Activated CD4-positive, alpha-beta T cell treated with anti-CD3 and anti-CD28 coated beads for 24 hours (primary cell): ENCODE measurements at regions not wholly inside any gene's neighbourhood (a gene's known extent, or its start where the extent isn't known, plus 50 kb on each side); places are given as distances from the start of the nearest gene placed in this dataset.
"Not testable (repeated sequence)": the region's sequence is repeated elsewhere in the genome, so short reads cannot be mapped to it uniquely, and the experiment has no call there.

Experiments
- DNase-seq, 2 donors: peaks; one replicate each; pipeline ENCODE4 v3.0.0-alpha.2; 2020; ENCODE audit warnings: low read depth in 2 of 2

DNA sequence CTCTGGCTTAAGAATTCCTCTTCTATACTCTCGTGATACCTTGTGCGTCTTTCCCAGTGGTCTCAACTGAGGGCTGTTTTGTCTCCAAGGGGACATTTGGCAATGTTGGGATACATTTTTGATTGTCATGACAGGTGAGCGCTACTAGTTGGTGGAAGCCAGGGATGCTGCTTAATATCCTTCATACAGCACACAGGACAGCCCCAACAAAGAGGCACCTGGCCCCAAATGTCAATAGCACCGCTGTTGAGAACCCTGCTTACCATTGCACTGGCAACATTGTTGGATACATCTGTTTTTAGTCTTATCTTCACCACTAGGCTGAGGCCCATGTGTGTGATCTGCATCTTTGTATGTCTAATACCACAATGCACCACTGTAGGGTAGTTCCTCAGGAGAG lies 114.1 kb downstream of the C9orf152 start:
- no peak for DNase-seq

DNA sequence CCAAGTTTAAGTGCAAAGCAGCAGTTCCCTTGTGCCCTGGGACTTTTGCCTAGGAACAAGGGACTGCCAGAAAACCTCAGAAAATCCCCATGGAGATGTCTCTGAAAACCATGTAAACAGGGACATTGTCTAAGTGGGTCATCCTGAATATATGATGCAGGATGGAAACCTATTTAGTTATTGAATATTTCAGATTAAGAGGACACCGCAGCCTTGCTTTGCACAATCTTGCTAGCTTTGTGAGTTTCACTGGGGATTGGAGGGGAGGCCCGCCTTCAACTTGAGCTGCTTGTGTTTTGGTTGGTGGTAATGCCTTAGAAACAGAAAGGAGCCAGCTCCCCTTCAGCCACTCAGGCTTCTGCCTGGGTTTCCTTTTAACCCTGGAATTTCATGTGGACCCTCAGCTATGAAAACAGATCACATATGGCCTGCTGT lies 112.8 kb downstream of the C9orf152 start:
- no peak for DNase-seq

DNA sequence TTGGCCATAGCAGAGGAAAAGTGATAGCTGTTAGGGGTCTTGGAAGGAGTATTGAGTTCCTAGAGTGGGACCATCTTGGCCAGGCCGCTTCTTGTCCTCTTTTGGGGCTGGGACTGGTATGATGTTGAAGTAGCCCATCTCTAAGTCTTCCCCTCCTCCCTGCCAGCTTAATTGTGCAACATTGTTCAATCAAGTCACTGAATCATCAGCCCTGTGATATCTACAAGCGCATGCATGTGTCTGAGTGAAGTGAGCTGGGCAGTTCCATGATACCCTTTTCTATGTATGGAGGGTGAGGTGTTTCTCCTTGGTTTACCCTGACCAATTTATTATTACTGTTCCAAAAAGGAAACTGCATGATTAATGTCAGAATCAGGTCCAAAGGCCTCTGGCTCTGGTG lies 112.2 kb downstream of the C9orf152 start:
- DNase-seq, result no peak

DNA sequence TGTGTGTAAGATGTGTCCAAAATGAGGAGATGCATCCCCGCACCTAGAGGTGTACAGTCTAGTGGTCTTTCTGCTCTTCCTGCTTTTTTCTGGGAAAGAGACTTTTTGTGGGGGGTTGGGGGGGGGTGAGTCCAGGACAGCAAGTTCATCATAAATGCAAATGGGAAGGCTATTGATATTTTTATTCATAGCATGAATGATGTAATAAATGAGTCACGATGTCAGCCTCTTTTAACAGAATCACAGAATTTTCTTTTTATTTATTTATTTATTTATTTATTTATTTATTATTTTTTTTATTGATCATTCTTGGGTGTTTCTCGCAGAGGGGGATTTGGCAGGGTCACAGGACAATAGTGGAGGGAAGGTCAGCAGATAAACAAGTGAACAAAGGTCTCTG lies 111.3 kb downstream of the C9orf152 start:
- DNase-seq, result not testable (repeated sequence)

DNA sequence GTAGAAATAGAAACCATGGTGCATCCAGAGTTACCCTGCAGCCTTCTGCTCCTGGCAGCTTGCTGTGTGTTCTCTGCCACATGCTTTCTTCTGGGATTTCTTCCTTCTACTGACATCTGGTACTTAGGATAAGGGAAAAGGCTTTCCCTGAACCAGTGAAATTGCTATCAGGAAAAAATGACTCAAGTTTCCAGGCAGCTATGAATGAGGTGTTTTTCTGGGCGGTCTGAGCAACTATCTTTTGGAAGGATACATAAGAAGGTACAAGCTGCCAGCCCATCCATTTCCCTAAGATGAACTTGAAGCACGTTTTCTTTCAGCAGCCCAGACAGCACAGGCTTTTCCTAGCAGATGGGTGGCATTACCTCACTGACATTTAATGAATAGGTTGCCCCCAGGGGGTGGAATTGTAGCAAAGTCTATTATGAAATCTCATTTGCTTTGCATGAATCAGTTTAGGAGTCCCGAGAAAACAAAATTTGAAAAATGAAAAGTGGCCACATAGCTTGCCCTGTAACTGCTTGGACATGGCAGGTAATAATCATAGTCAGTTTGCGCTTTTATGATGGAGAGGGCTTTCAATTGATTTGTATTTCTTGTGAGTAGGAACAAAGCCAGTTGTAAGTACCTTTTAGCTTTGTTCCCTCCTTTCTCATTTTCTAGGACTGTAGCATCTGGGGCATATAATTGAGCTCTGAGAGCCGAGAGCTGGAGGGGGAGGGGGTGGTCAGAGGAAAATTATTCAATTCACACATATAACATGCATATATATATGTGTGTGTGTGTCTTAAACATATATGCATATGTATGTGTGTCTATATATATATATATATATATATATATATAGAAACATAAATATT lies 108.5 kb downstream of the C9orf152 start:
- DNase-seq, result no peak

DNA sequence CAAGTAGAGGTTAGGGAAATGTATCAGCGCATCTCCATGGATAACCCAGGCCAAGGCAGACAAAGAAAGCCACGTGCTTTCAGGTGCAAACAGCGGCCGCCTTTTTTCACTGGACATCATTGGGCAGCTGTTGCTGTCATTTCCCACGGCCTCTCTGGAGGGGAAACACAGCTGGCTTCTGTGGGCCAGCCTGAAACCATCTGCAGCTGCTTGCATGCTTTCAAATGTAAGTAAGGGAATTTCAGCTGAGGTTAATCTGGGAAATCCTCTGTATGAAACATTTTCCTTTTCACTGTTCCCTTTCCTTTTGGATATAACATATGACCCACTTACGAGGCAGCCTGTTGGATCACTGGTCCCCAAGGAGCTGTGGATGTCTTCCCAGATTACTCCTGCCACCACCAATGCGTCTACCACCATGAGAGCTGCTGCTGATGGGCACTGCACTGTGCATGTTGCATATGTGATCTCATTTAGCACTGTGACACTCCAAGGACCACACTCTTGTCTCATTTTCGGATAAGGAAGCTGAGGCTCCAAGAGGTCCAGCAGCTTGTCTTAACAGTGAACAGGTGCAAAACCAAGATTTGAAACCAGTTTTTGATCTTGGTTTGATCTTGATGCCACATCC lies 106.3 kb downstream of the C9orf152 start:
- DNase-seq, result no peak

DNA sequence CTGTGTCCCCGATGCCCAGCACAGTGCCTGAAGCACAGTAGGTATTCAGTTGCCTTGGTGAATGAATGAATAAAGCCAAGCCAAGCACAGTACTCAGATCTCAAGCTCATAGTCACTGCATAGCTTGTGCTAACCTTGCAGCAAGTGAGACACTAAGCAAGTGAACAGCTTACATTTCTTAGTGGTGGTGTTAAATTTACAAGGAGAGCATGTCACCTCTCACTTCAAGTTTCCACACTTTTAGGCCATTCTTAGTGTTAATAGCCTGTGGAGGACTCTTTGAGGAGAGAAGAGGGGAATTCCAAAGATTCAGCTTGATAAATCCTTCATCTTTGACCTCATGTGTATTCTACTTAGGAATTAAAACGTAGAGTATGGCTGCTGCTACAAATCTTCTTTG lies 104.7 kb downstream of the C9orf152 start:
- DNase-seq, result no peak

DNA sequence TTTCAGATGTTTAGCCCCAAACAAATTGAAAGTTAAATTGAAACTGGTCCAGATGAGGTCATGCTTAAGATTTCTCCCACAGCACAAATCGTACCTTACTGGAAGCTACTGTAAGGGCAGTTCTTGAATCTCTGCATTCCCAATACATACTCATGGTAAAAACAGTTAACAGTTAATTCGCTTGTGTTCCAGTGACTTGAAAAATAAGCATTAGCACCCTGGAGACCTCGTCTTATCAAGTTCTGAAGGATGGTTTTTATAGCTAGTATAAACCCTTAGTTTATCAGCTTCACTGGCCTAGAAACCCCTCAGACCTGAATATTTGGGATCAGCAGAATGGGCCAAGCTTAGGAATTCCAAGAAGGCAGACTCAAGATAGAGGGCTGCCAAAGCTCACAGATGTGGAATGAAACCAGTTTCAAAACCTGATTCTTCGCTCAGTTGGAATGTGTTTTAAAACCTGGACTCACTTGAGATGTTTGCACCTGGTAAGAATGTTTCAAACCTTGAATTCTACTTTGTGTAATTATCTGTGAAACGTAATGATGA lies 103.6 kb downstream of the C9orf152 start:
- no peak for DNase-seq

DNA sequence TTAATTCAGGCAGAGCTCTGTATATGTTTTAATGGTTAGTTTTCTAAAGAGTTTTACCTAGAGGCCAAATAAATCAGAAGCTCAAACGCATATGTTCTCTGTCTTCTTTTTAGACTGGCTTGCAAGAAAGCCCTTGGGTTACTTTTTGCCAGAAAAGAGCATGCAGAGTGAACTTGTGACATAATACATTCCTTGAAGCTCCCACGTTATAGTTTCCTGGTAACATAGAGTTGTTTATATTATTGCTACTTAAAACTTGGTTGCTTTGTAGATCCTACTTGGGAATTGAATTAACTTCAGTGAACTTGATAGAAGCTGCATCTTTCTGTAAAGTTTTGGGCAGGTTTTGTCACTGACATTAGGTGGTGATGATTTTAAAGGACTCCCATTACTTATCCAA lies 102.9 kb downstream of the C9orf152 start:
- DNase-seq, result no peak

DNA sequence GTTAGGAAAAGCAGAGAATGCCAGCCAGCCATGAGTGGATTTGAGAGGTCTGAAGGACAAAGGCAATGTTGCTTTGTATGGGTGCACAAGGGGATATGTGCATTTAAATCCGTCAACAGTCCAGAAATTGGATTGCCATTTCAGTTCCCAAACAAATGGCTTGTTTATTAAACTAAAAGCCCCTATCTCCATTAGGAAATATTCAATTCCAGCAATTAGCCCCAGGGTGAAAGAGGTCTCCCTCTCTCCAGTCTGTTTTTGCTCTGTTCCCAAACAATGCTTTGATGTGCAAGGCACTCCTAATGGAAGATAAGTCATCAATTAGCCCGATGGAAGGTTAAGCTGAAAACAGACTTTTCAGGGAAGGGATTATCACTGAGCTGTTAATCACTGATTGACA lies 101.3 kb downstream of the C9orf152 start:
- DNase-seq, result no peak

DNA sequence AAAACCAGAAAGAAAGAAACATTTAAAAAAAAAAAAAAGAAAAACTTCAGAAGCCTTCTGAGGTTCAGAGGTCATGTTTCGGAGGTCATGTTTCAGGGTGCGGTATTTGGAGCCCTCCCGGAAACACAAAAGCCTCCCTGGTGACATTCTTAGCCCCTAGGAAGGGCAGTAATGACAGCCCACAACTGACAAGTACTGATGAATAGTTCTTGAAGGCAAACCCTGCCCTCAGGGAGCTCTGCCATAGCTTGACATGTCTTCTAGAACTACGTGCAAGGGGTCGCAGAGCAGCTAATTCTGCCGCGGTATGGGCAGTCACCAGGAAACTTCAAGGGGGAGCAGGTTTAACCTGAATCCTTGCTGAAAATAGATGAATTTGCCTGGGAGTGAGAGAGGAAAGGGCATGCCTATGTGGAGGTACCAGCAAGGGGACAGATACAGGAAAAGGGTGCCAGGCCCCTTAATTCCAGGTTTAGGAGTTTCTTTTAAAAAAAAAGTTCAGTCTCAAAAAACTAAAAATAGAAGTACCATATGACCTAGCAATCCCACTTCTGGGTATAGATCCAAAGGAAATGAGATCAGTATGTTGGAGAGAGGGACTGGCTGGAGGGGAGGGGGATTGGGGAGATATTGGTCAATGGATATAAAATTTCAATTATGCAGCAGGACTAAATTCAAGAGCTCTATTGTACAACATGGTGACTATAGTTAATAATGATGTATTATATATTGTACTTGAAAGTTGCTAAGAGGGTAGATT lies 98.4 kb downstream of the C9orf152 start:
- no peak for DNase-seq

DNA sequence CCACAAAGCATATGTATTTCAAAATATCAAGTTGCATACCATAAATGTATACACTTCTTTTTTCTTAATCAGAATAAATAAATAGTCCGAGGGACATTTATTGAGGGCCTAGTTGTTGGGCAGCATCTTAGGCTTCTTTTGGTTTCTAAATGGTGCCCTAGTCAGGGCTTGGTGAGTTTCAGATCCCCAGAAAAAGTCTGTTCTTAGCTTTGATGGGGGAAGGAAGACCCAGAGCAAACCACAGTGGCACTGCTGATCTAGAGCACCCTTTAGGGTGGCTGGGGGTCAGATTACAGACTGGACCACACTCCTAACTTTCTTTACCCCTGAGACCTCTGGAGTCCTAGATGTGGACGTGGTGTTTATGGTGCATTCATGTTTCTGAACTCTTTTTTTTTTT lies 97.8 kb downstream of the C9orf152 start:
- DNase-seq, result no peak

DNA sequence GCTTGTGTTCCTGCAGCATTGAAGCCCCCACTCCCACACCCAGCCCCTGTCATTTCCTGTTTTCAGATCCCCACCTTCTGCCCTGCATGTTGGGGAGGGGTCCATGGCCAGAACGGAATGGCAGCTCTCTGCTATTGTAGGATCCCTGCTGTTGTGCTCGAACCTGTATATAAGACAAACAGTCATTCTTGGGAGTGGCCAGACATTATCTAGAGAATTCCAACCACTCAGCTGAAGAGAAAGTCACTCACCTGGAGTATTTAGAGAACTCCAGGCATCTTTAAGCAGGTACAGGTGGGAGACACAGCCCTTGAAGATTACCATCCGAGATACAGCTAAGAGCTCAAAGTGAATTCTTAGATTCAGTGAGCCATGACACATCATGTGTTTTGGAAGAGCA lies 96.1 kb downstream of the C9orf152 start:
- DNase-seq, result no peak

DNA sequence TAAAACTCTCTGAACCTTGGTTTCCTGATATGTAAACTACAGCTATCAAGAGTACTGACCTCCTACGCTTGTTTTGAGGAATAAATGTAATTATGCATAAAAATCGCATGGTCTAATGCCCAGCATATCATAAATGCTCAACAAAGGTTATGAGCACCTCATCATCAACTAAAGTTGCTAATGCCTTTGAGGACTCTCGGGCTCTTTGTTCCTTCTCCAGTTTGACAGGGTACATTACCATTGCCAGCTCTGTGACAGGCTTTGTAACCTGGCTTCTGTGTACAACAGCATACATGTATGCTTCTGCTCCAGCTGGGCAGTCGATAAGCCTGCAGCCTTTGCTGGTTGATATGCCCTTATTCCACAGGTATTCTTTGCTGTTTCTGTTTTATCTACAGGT lies 95.2 kb downstream of the C9orf152 start:
- DNase-seq, result no peak

DNA sequence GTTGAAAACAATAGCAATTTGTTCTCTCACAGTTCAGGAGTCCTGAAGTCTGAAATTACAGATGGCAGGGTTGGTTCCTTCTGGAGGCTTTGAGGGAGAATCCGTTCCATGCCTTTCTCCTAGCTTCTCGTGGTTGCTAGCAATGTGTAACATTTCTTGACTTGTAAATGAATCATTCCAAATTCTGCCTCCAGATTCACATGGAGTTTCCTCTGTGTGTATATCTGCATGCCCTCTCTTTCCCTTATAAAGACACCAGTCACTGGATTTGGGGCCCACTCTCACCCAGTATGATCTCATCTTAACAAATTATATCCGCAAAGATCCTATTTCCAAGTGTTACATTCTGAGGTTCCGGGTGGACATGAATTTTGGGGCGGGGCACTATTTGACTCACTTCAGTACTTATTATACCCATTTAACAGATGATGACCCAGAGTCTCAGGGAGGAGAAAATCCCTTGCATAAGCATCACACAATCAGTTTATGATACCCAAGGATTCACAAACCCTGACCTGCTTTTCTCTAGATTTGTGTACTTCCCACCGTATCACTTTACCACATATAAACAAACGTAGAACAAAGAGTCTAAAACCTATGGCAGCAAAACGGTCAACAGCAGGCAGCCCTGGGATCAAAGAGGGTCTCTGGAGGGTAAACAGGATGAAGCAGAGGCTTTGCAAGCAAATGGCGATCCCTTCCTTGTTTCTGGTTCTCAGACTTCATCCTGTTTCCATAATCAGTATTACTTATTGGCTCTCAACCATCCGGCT lies 93.7 kb downstream of the C9orf152 start:
- no peak for DNase-seq

DNA sequence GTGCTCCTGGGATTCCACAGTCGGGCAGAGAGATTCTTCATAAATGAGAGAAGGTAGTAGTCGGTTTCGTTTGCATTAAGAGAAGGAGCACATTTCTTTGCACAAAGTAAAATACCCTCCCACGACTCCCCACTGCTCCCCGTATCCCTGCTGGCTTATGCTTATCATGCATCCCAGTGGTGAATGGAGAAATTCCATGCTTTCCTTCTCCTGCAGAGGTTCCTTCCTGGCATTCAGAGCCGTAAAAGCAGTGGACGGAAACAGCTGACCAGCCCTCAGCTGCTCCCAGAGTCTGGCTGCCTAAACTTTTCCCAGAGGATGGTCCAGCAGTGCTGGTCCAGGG lies 93.1 kb downstream of the C9orf152 start:
- DNase-seq, result no peak

DNA sequence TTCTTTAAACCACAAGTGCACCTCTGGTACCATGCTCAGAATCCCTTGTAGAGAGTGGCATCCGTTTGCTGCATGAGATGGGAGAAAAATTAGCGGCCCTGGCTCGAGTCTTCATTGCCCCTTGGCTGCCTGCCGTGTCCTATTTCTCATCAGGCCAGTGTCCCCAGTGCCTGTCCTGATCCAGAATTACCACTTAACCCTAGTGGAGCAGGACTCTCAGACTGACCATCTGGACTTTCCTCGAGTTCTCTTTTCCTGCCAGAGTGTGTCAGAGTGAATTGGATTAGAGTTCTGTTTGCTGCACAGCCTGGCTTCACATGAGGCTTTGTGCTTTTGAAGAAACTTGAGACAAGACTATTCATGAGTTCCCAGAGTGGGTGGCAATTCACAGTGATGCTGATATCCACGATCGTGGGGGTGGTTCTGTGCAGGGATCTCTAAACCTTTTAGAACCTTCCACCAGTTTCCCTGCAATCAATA lies 92.6 kb downstream of the C9orf152 start:
- DNase-seq, result no peak

DNA sequence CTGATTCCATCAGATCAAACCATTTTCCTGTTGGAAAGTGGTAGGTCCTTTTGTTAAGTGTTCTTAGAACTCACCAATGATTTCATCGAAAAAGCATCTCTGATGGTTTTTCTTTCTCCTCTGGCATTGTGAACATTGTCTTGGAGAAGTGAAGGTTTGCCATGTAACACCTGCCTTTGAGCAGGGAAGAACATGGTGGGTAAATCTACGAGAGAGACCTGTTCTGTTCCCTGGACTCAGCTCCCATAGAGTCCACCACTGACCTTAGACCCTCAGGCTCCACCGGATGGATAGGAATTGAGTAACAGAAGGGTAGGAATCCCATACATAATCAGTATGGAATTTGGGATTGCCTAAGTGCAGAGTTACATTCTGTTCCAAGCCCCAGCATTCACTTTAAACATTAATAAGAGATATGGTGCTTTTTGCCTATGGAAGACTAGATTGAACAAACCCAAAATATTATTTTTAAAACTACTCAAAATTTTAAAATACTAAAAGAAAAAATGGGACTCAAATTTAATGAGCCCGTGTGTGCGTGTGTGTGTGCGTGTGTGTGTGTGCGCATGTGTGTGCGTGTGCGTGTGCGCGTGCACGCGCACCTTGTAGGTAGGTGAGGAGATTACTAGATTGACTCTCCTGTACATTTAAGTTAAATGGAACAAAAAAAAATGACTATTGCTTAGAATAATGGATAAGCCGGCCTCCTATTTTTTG lies 92.0 kb downstream of the C9orf152 start:
- no peak for DNase-seq

DNA sequence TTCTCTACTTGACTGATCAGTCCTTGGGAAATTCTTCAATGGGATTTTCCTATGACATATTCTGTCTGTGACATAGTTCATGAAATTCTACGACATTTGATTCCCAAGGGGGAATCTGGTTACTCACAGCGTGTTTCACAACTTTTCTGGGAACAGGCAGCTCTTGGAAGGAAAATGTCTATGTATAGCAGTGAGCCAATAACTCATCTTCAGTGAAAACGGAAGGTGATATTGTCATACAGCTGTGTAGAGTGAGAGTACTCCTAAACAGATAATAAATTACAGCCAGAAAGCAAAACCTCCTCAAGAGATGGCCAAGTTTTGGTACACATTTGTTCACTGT lies 91.4 kb downstream of the C9orf152 start:
- DNase-seq, result no peak

DNA sequence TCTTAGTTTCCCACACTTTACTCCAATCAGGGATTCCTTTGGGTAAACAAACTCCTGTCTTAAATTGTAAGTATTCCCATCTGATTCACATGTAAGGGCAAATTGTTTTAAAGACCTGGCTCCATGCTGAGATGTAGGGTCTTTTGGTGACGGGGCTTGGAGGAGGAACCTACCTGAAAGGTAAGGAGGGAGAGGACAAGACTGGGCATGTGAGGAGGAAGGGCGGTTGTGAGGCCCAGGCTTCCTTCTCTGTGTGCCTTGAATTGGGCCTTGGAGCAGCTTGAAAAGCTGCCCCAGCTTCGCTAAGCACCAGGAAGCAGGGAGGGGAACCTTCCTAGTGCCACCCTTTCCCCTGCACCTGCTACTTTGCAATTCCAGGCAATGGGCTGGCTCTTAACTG lies 86.8 kb downstream of the C9orf152 start:
- DNase-seq, result no peak
